H1 (cell line): ENCODE measurements at regions not wholly inside any gene's neighbourhood (a gene's known extent, or its start where the extent isn't known, plus 50 kb on each side); places are given as distances from the start of the nearest gene placed in this dataset.

ENCODE experiments used
- CTCF ChIA-PET: fragments of 300-600 bp; sonication (Branson Sonifier 250); formaldehyde crosslinking; loops from one replicate; lab custom pipeline; 2021; ENCODE audit not compliant: partially characterized antibody; lab: Charles Lee
- POLR2A ChIA-PET: fragments of 300-600 bp; sonication (Branson Sonifier 250); formaldehyde crosslinking; loops from one replicate; lab custom pipeline; 2021; ENCODE audit warnings: inconsistent platforms; ENCODE audit not compliant: partially characterized antibody; lab: Charles Lee
- DNase-seq, 2 experiments: peaks; one replicate each; pipeline versions ENCODE4 v3.0.0 to v3.0.0-alpha.2; 2010 to 2022; ENCODE audit warnings: low spot score in 2 of 2, low read depth in 1 of 2, mixed read lengths in 1 of 2
- FAIRE-seq: peaks from 2 replicates; lab custom pipeline; 2011; peaks lifted over from hg19 to GRCh38; lab: Jason Lieb, UNC
- H2AFZ ChIP-seq: 2 replicates; pipeline ENCODE4 v1.8.1; 2012; ENCODE audit warnings: low read length, inconsistent platforms
- H2AK5ac ChIP-seq: 2 replicates; pipeline ENCODE4 v1.6.1; 2013; ENCODE audit warnings: low read depth, low read length
- H2BK120ac ChIP-seq: replicated peaks from 2 replicates; pipeline ENCODE3; 2013; ENCODE audit warnings: low read depth, low read length, inconsistent platforms
- H2BK12ac ChIP-seq: 2 replicates; pipeline ENCODE4 v1.6.1; 2013; ENCODE audit warnings: low read depth, low read length
- H2BK15ac ChIP-seq: 2 replicates; pipeline ENCODE4 v1.6.1; 2013; ENCODE audit warnings: low read length
- H2BK20ac ChIP-seq: 2 replicates; pipeline ENCODE4 v1.6.1; 2013; ENCODE audit warnings: low read length
- H2BK5ac ChIP-seq: 2 replicates; pipeline ENCODE4 v1.6.1; 2013; ENCODE audit warnings: low read depth, low read length
- H3K14ac ChIP-seq: 2 replicates; pipeline ENCODE4 v1.6.1; 2013; ENCODE audit warnings: inconsistent platforms; ENCODE audit not compliant: insufficient read length
- H3K18ac ChIP-seq: 2 replicates; pipeline ENCODE4 v1.6.1; 2013; ENCODE audit warnings: low read length; ENCODE audit errors: extremely low read depth
- H3K23ac ChIP-seq: 2 replicates; pipeline ENCODE4 v1.6.1; 2013; ENCODE audit warnings: inconsistent platforms; ENCODE audit not compliant: insufficient read length
- H3K23me2 ChIP-seq: 2 replicates; pipeline ENCODE4 v1.6.1; 2013; ENCODE audit warnings: low read depth, low read length
- H3K27ac ChIP-seq: 2 replicates; pipeline ENCODE4 v1.6.1; 2011; ENCODE audit warnings: low read depth, low read length, inconsistent platforms
- H3K27me3 ChIP-seq, 4 experiments: replicated peaks in 1 of 4; 1 replicate in 1 of 4; 2 replicates in 3 of 4; pipeline versions ENCODE4 v1.6.1 to v1.8.1; 2011 to 2013; ENCODE audit warnings: low read length in 3 of 4, mild to moderate bottlenecking in 3 of 4, inconsistent platforms in 2 of 4, mixed read lengths in 2 of 4, moderate library complexity in 1 of 4; ENCODE audit not compliant: control insufficient read depth in 3 of 4, insufficient read depth in 3 of 4; ENCODE audit errors: extremely low read depth in 1 of 4
- H3K36me3 ChIP-seq, 4 experiments: 2 replicates each; pipeline versions ENCODE4 v1.6.1 to v1.8.1; 2011 to 2013; ENCODE audit warnings: mild to moderate bottlenecking in 4 of 4, low read length in 3 of 4, moderate library complexity in 2 of 4, control low read depth in 1 of 4, inconsistent platforms in 1 of 4; ENCODE audit not compliant: insufficient read depth in 4 of 4, control insufficient read depth in 2 of 4
- H3K4ac ChIP-seq: replicated peaks from 2 replicates; pipeline ENCODE3; 2013; ENCODE audit warnings: low read length, low read depth, mixed read lengths, inconsistent platforms; ENCODE audit not compliant: insufficient read length
- H3K4me1 ChIP-seq, 4 experiments: replicated peaks in 1 of 4; 1 replicate in 1 of 4; 2 replicates in 3 of 4; pipeline versions ENCODE4 v1.6.1 to v1.8.1; 2011 to 2013; ENCODE audit warnings: low read length in 3 of 4, inconsistent platforms in 2 of 4, mixed read lengths in 1 of 4; ENCODE audit not compliant: insufficient read depth in 4 of 4, control insufficient read depth in 3 of 4
- H3K4me2 ChIP-seq, 2 experiments: 2 replicates each; pipeline versions ENCODE4 v1.6.1 to v1.8.1; 2011 to 2013; ENCODE audit warnings: low read depth in 2 of 2, low read length in 2 of 2, control low read depth in 1 of 2, inconsistent platforms in 1 of 2, mild to moderate bottlenecking in 1 of 2; ENCODE audit not compliant: insufficient read depth in 1 of 2
- H3K4me3 ChIP-seq, 4 experiments: fragments of 200-600, 300-600 bp in 1 of 4; sonication (generic), shearing (Covaris generic), sonication (Bioruptor Twin) in 1 of 4; 2 replicates each; pipeline versions ENCODE4 v1.5.1 to v1.8.1; 2011 to 2016; ENCODE audit warnings: low read length in 4 of 4, low read depth in 3 of 4, control low read depth in 2 of 4, inconsistent platforms in 2 of 4, mild to moderate bottlenecking in 2 of 4, mixed read lengths in 1 of 4, moderate library complexity in 1 of 4; ENCODE audit not compliant: insufficient read depth in 2 of 4; ENCODE audit errors: extremely low read depth in 1 of 4
- H3K56ac ChIP-seq: replicated peaks from 2 replicates; pipeline ENCODE3; 2013; ENCODE audit warnings: low read depth, mild to moderate bottlenecking, mixed read lengths, low read length, inconsistent platforms; ENCODE audit not compliant: insufficient read length
- H3K79me1 ChIP-seq: 2 replicates; pipeline ENCODE4 v1.6.1; 2013; ENCODE audit warnings: low read depth, low read length, control low read depth
- H3K79me2 ChIP-seq, 2 experiments: 2 replicates each; pipeline versions ENCODE4 v1.6.1 to v1.8.1; 2012 to 2013; ENCODE audit warnings: low read length in 2 of 2, mild to moderate bottlenecking in 2 of 2, inconsistent platforms in 1 of 2; ENCODE audit not compliant: insufficient read depth in 2 of 2, control insufficient read depth in 1 of 2
- H3K9ac ChIP-seq, 4 experiments: replicated peaks in 1 of 4; 1 replicate in 1 of 4; 2 replicates in 3 of 4; pipeline versions ENCODE4 v1.6.1 to v1.8.1; 2011 to 2013; ENCODE audit warnings: low read depth in 3 of 4, low read length in 3 of 4, control low read depth in 2 of 4, mild to moderate bottlenecking in 2 of 4, moderate library complexity in 2 of 4, inconsistent platforms in 1 of 4; ENCODE audit errors: extremely low read depth in 1 of 4
- H3K9me3 ChIP-seq, 2 experiments: 2 replicates each; pipeline versions ENCODE4 v1.6.1 to v1.8.1; 2012 to 2013; ENCODE audit warnings: mild to moderate bottlenecking in 2 of 2, moderate library complexity in 2 of 2, control low read depth in 1 of 2, inconsistent platforms in 1 of 2, low read depth in 1 of 2, low read length in 1 of 2, mixed read lengths in 1 of 2; ENCODE audit not compliant: insufficient read depth in 2 of 2
- H4K20me1 ChIP-seq, 2 experiments: replicated peaks in 1 of 2; 2 replicates each; pipeline versions ENCODE3 to v1.8.1; 2011 to 2013; ENCODE audit warnings: inconsistent platforms in 2 of 2, low read length in 2 of 2, mild to moderate bottlenecking in 1 of 2; ENCODE audit not compliant: insufficient read depth in 2 of 2, control insufficient read depth in 1 of 2
- H4K5ac ChIP-seq: 2 replicates; pipeline ENCODE4 v1.6.1; 2013; ENCODE audit warnings: low read length, low read depth, mixed read lengths, inconsistent platforms; ENCODE audit not compliant: insufficient read length
- H4K8ac ChIP-seq: 2 replicates; pipeline ENCODE4 v1.8.0; 2013; ENCODE audit warnings: mild to moderate bottlenecking, moderate library complexity, low read length, inconsistent platforms; ENCODE audit not compliant: insufficient read depth; ENCODE audit errors: extremely low read depth
- H4K91ac ChIP-seq: replicated peaks from 2 replicates; pipeline ENCODE3; 2013; ENCODE audit warnings: low read length, mixed read lengths, inconsistent platforms; ENCODE audit not compliant: insufficient read length
- CHD2 ChIP-seq: IDR thresholded peaks from 2 replicates; pipeline ENCODE4 v1.6.1; 2012; ENCODE audit warnings: low read length, improper control_type of control experiment
- CTBP2 ChIP-seq: IDR thresholded peaks from 2 replicates; pipeline ENCODE4 v1.7.0; 2011; ENCODE audit warnings: borderline replicate concordance, mild to moderate bottlenecking, moderate library complexity, mixed read lengths, low read length; ENCODE audit not compliant: insufficient read depth, insufficient read length
- EP300 ChIP-seq, 2 experiments: IDR thresholded peaks; 1 replicate in 1 of 2; 2 replicates in 1 of 2; pipeline ENCODE4 v1.6.1; 2011 to 2012; ENCODE audit warnings: low read depth in 2 of 2, low read length in 2 of 2, mild to moderate bottlenecking in 2 of 2, borderline replicate concordance in 1 of 2, inconsistent platforms in 1 of 2, moderate library complexity in 1 of 2
- KDM4A ChIP-seq: IDR thresholded peaks from one replicate; pipeline ENCODE4 v1.7.1; 2012; ENCODE audit warnings: low read depth, mild to moderate bottlenecking, moderate library complexity, low read length, inconsistent platforms; ENCODE audit not compliant: severe bottlenecking
- SIN3A ChIP-seq, 2 experiments: IDR thresholded peaks in 1 of 2; conservative IDR thresholded peaks in 1 of 2; 2 replicates each; pipeline ENCODE4 v1.6.1; 2011 to 2012; ENCODE audit warnings: low read length in 2 of 2, improper control_type of control experiment in 1 of 2, low read depth in 1 of 2, mild to moderate bottlenecking in 1 of 2
- SIRT6 ChIP-seq: IDR thresholded peaks from one replicate; pipeline ENCODE4 v1.7.1; 2012; ENCODE audit warnings: low read length, inconsistent platforms
- SP2 ChIP-seq: IDR thresholded peaks from 2 replicates; pipeline ENCODE4 v1.6.1; 2012; ENCODE audit warnings: mild to moderate bottlenecking, low read length, inconsistent platforms
- SUZ12 ChIP-seq: fragments of 200-600 bp; sonication (generic); IDR thresholded peaks from 2 replicates; pipeline ENCODE4 v1.6.1; 2012; ENCODE audit warnings: mild to moderate bottlenecking, inconsistent platforms, low read length, moderate library complexity, mixed read lengths
- TBP ChIP-seq: IDR thresholded peaks from 2 replicates; pipeline ENCODE4 v1.6.1; 2011; ENCODE audit warnings: low read depth, low read length, improper control_type of control experiment
- WGBS, 2 experiments: shearing (Covaris generic) in 1 of 2; methylation state at CpG; one replicate each; pipeline versions ENCODE4 v1.1.6 to v1.1.7; 2013 to 2015; ENCODE audit warnings: low lambda C conversion rate in 2 of 2, mixed read lengths in 2 of 2, inconsistent platforms in 1 of 2, low coverage in 1 of 2, missing lambda C conversion rate in 1 of 2; ENCODE audit not compliant: insufficient replicate concordance in 2 of 2, insufficient coverage in 1 of 2, insufficient read length in 1 of 2; ENCODE audit errors: extremely low coverage in 1 of 2, missing lambda C conversion rate in 1 of 2; 5-methylcytosine and 5-hydroxymethylcytosine counted together
- TF ChIP-seq, protein P1 (sequence below): IDR thresholded peaks from 2 replicates; pipeline ENCODE4 v1.6.1; 2011; ENCODE audit warnings: low read length, improper control_type of control experiment
- TF ChIP-seq, protein P2 (sequence below): IDR thresholded peaks from 2 replicates; pipeline ENCODE4 v1.6.1; 2012; ENCODE audit warnings: inconsistent platforms

DNA sequence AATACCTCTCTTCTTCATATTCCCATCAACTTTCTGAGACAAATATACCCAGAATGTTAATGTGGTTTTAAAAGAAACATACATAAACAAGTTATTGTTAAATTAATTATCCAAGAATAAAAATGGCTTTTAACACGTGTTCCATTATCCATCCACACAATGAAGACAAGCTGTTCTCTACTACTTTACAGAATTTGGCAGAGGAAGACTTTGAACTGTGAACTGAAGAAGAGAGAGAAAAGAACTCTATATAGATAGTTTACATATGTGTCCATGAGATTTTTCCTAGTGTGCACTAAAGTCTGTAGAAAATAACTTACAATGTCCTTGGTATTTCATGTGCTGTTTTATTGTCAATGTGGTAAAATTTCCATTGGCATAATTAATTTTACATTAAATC is 207.0 kb upstream of the COL3A1 start:
- no peak overlapping the region for H3K4ac ChIP-seq
- no peak for TF ChIP-seq EP300 (IDR thresholded peaks at IDR 0.05; ENCODE audit: borderline replicate concordance in 1 of 2, low read depth in 2 of 2, low read length in 2 of 2)
- TF ChIP-seq CHD2, result no peak
- TF ChIP-seq, protein P1, sequence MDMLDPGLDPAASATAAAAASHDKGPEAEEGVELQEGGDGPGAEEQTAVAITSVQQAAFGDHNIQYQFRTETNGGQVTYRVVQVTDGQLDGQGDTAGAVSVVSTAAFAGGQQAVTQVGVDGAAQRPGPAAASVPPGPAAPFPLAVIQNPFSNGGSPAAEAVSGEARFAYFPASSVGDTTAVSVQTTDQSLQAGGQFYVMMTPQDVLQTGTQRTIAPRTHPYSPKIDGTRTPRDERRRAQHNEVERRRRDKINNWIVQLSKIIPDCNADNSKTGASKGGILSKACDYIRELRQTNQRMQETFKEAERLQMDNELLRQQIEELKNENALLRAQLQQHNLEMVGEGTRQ, result no peak
- no peak for TF ChIP-seq KDM4A
- TF ChIP-seq SUZ12, result no peak
- no peak for TF ChIP-seq TBP
- TF ChIP-seq, protein P2, sequence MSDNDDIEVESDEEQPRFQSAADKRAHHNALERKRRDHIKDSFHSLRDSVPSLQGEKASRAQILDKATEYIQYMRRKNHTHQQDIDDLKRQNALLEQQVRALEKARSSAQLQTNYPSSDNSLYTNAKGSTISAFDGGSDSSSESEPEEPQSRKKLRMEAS, result no peak
- no peak for TF ChIP-seq CTBP2
- no peak for TF ChIP-seq SIN3A (conservative IDR thresholded peaks at IDR 0.05 in 1 of 2, IDR thresholded peaks at IDR 0.05 in 1 of 2; ENCODE audit: low read depth in 1 of 2, low read length in 2 of 2)
- TF ChIP-seq SIRT6, result no peak
- no peak for TF ChIP-seq SP2

More for the DNA sequence above, 207.0 kb upstream of the COL3A1 start:
- DNase-seq, result no peak
- no peaks in the 10 kb centered on the region for H4K20me1 ChIP-seq
- no peak overlapping the region for H3K9ac ChIP-seq
- H2BK12ac ChIP-seq, result no peak overlapping the region
- H3K27ac ChIP-seq, result no peak overlapping the region
- CTCF ChIA-PET, result no interaction called here
- H2BK15ac ChIP-seq, result no peak overlapping the region
- H3K79me2 ChIP-seq, result no peaks in the 10 kb centered on the region
- no peak overlapping the region for H2AK5ac ChIP-seq
- peaks cover 0 to 1% (median 0%) of the 10 kb centered on the region in 4 experiments; a peak in 1 of 7 replicates for H3K27me3 ChIP-seq
- no peak overlapping the region for H3K56ac ChIP-seq
- H3K4me3 ChIP-seq, result no peak overlapping the region
- H4K8ac ChIP-seq, result no peak overlapping the region
- no peak overlapping the region for H2BK20ac ChIP-seq
- H3K18ac ChIP-seq, result no peak overlapping the region
- H3K79me1 ChIP-seq, result no peaks in the 10 kb centered on the region
- H3K14ac ChIP-seq, result no peak overlapping the region
- 81% methylated on average over 1 of the region's 1 CpG; no CpG with 5 or more reads in 1 of the 2 experiments for WGBS, 2 experiments
- H3K36me3 ChIP-seq, result no peaks in the 10 kb centered on the region
- no peaks in the 10 kb centered on the region for H3K23me2 ChIP-seq
- H3K23ac ChIP-seq, result no peak overlapping the region
- POLR2A ChIA-PET, result no interaction called here
- no peak overlapping the region for H2BK120ac ChIP-seq
- no peak overlapping the region for H4K5ac ChIP-seq
- H2BK5ac ChIP-seq, result no peak overlapping the region
- no peak for FAIRE-seq
- H2AFZ ChIP-seq, result no peak overlapping the region
- no peak overlapping the region for H3K4me2 ChIP-seq
- no peak overlapping the region for H4K91ac ChIP-seq
- no peaks in the 10 kb centered on the region for H3K9me3 ChIP-seq
- no peaks in the 10 kb centered on the region for H3K4me1 ChIP-seq
